A673 (cell line): ENCODE measurements at regions not wholly inside any gene's neighbourhood (a gene's known extent, or its start where the extent isn't known, plus 50 kb on each side); places are given as distances from the start of the nearest gene placed in this dataset.

Source experiments
- CTCF ChIP-seq: fragments of 300-800, 200-600 bp; sonication (generic); conservative IDR thresholded peaks from 2 replicates; pipeline ENCODE4 v1.5.1; 2017; ENCODE audit warnings: low read depth, mild to moderate bottlenecking, antibody characterized with exemption, low read length, moderate library complexity, mixed read lengths
- EZH2 ChIP-seq: fragments of 200-600 bp; sonication (generic); IDR thresholded peaks from 2 replicates; pipeline ENCODE4 v1.6.1; 2017; ENCODE audit warnings: borderline replicate concordance, low read depth, mild to moderate bottlenecking, mixed read lengths, antibody characterized with exemption, low read length; ENCODE audit not compliant: poor library complexity, severe bottlenecking

- TF ChIP-seq CTCF (no peak), EZH2 (no peak)
These were observed 101.9 kb upstream of the CDC42BPA start for GRCh38 chr1:227420147-227420546.
